Fibroblast of skin of right quadriceps (primary cell): ENCODE measurements at regions not wholly inside any gene's neighbourhood (a gene's known extent, or its start where the extent isn't known, plus 50 kb on each side); places are given as distances from the start of the nearest gene placed in this dataset.

Experiments
- DNase-seq: peaks from one replicate; pipeline ENCODE4 v3.0.0-alpha.2; 2013

GRCh38 chr2:16179701-16180416 is 239.5 kb downstream of the MYCN start:
- no peak for DNase-seq

GRCh38 chr2:16178551-16179130 is 238.3 kb downstream of the MYCN start:
- no peak for DNase-seq

GRCh38 chr2:16177671-16178180 is 237.4 kb downstream of the MYCN start:
- no peak for DNase-seq

- DNase-seq: no peak
Observed at GRCh38 chr2:16176971-16177480, 236.7 kb downstream of the MYCN start.

- no peak for DNase-seq
Observed at GRCh38 chr2:16175247-16175825, 235.0 kb downstream of the MYCN start.

GRCh38 chr2:16174693-16175045 is 234.3 kb downstream of the MYCN start:
- DNase-seq: no peak

GRCh38 chr2:16173893-16174692 is 233.7 kb downstream of the MYCN start:
- no peak for DNase-seq

- no peak for DNase-seq
Observed at GRCh38 chr2:16172324-16173175, 232.2 kb downstream of the MYCN start.

GRCh38 chr2:16171425-16171920 is 231.1 kb downstream of the MYCN start:
- no peak for DNase-seq

GRCh38 chr2:16170675-16171424 is 230.5 kb downstream of the MYCN start:
- DNase-seq: no peak

- DNase-seq: no peak
Observed at GRCh38 chr2:16169381-16169960, 229.1 kb downstream of the MYCN start.

GRCh38 chr2:16168506-16169264 is 228.3 kb downstream of the MYCN start:
- no peak for DNase-seq

- no peak for DNase-seq
Observed at GRCh38 chr2:16167870-16168426, 227.6 kb downstream of the MYCN start.

GRCh38 chr2:16167451-16167861 is 227.1 kb downstream of the MYCN start:
- DNase-seq: no peak

- no peak for DNase-seq
Observed at GRCh38 chr2:16166327-16166981, 226.1 kb downstream of the MYCN start.

GRCh38 chr2:16165518-16166326 is 225.4 kb downstream of the MYCN start:
- DNase-seq: no peak

- DNase-seq: no peak
Observed at GRCh38 chr2:16162491-16163040, 222.2 kb downstream of the MYCN start.
